A549 (cell line): ENCODE measurements at regions not wholly inside any gene's neighbourhood (a gene's known extent, or its start where the extent isn't known, plus 50 kb on each side); places are given as distances from the start of the nearest gene placed in this dataset.

Experiments used
- TP53 ChIP-seq: fragments of 250-450 bp; sonication (Bioruptor Pico); IDR thresholded peaks from 2 replicates; pipeline ENCODE4 v1.5.0; 2021; ENCODE audit warnings: mild to moderate bottlenecking, moderate library complexity
- TF ChIP-seq, protein P1 (sequence below): fragments of >200 bp; sonication (Bioruptor Twin); formaldehyde crosslinking; IDR thresholded peaks from 3 replicates; pipeline ENCODE4 v1.5.1; 2016

GRCh38 chr16:19935694-19936093 lies 51.0 kb upstream of the GPRC5B start:
- TF ChIP-seq, protein P1, sequence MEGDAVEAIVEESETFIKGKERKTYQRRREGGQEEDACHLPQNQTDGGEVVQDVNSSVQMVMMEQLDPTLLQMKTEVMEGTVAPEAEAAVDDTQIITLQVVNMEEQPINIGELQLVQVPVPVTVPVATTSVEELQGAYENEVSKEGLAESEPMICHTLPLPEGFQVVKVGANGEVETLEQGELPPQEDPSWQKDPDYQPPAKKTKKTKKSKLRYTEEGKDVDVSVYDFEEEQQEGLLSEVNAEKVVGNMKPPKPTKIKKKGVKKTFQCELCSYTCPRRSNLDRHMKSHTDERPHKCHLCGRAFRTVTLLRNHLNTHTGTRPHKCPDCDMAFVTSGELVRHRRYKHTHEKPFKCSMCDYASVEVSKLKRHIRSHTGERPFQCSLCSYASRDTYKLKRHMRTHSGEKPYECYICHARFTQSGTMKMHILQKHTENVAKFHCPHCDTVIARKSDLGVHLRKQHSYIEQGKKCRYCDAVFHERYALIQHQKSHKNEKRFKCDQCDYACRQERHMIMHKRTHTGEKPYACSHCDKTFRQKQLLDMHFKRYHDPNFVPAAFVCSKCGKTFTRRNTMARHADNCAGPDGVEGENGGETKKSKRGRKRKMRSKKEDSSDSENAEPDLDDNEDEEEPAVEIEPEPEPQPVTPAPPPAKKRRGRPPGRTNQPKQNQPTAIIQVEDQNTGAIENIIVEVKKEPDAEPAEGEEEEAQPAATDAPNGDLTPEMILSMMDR = no peak
- no peak for TF ChIP-seq TP53 (CRISPR knock-in tag)
